Upper lobe of left lung (tissue), 4 donors: ENCODE measurements at regions not wholly inside any gene's neighbourhood (a gene's known extent, or its start where the extent isn't known, plus 50 kb on each side); places are given as distances from the start of the nearest gene placed in this dataset.
A peak's percentile ranks its signal among the peaks of the same experiment; 100 is the strongest.

ENCODE experiments used
- CTCF ChIP-seq, 6 experiments: fragments of 450-650 bp in 4 of 6; fragments of 200-600 bp in 2 of 6; sonication (generic) in 2 of 6; IDR thresholded peaks; one replicate each; pipeline ENCODE4 v1.5.1; 2016 to 2019; ENCODE audit warnings: antibody characterized with exemption in 6 of 6
- POLR2AphosphoS5 ChIP-seq, 2 donors: sonication (generic); formaldehyde crosslinking; IDR thresholded peaks; one replicate each; pipeline ENCODE4 v1.5.1; 2017; ENCODE audit warnings: antibody characterized with exemption in 2 of 2

- TF ChIP-seq POLR2AphosphoS5 (IDR thresholded peaks at IDR 0.05) (peak; percentile 64 to 88), CTCF (IDR thresholded peaks at IDR 0.05) (no peak)
Observed at GRCh38 chr1:185375583-185375982, 58.5 kb upstream of the IVNS1ABP start.
